Right atrium auricular region (tissue), 2 donors: ENCODE measurements at regions not wholly inside any gene's neighbourhood (a gene's known extent, or its start where the extent isn't known, plus 50 kb on each side); places are given as distances from the start of the nearest gene placed in this dataset.
"Not testable (repeated sequence)": the region's sequence is repeated elsewhere in the genome, so short reads cannot be mapped to it uniquely, and the experiment has no call there.

Experiments used
- DNase-seq: peaks from one replicate; pipeline ENCODE4 v3.0.0-alpha.2; 2019; ENCODE audit warnings: low spot score
- H3K27ac ChIP-seq, 2 donors: fragments of 200-600 bp; sonication (generic); 1 replicate in 1 of 2; 2 replicates in 1 of 2; pipeline ENCODE4 v1.5.1; 2016 to 2019
- H3K27me3 ChIP-seq, 2 donors: fragments of 200-600 bp; sonication (generic); one replicate each; pipeline versions ENCODE4 v1.5.1 to v1.6.0; 2017 to 2019
- H3K36me3 ChIP-seq: fragments of 200-600 bp; sonication (generic); one replicate; pipeline ENCODE4 v1.5.1; 2016
- H3K4me1 ChIP-seq, 2 donors: fragments of 200-600 bp; sonication (generic); one replicate each; pipeline versions ENCODE4 v1.5.1 to v1.6.0; 2017 to 2019
- H3K4me3 ChIP-seq, 2 donors: fragments of 200-600 bp; sonication (generic); 1 replicate in 1 of 2; 2 replicates in 1 of 2; pipeline ENCODE4 v1.5.1; 2017 to 2019; ENCODE audit warnings: mild to moderate bottlenecking in 1 of 2, moderate library complexity in 1 of 2
- H3K9me3 ChIP-seq, 2 donors: fragments of 200-600 bp; sonication (generic); one replicate each; pipeline ENCODE4 v1.5.1; 2019
- TF ChIP-seq, protein P1 (sequence below), 2 donors: fragments of 200-600 bp; sonication (generic); IDR thresholded peaks; one replicate each; pipeline ENCODE4 v1.5.1; 2019; ENCODE audit warnings: antibody characterized with exemption in 2 of 2

DNA sequence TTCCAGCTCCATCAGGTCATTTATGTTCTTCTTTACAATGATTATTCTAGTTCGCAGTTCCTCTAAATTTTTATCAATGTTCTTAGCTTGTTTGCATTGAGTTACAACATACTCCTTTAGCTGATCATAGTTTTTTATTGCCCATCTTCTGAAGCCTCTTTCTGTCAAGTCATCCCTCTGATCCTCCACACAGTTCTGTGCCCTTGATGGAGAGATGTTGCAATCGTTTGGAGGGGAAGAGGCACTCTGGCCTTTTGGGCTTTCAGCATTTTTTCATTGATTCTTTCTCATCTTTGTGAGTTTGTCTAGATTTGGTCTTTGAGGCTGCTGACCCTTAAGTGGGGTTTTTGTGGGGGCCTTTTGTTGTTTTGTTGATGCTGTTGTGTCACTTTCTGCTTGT is 234.6 kb upstream of the CBLB start:
- no peaks in the 10 kb centered on the region for H3K36me3 ChIP-seq
- peaks cover 0 to 17% of the 10 kb centered on the region in 2 donors for H3K9me3 ChIP-seq
- H3K4me1 ChIP-seq, result no peaks in the 10 kb centered on the region
- H3K27ac ChIP-seq, result no peak overlapping the region
- H3K4me3 ChIP-seq, result no peak overlapping the region
- no peak for DNase-seq
- no peaks in the 10 kb centered on the region for H3K27me3 ChIP-seq
- TF ChIP-seq, protein P1, sequence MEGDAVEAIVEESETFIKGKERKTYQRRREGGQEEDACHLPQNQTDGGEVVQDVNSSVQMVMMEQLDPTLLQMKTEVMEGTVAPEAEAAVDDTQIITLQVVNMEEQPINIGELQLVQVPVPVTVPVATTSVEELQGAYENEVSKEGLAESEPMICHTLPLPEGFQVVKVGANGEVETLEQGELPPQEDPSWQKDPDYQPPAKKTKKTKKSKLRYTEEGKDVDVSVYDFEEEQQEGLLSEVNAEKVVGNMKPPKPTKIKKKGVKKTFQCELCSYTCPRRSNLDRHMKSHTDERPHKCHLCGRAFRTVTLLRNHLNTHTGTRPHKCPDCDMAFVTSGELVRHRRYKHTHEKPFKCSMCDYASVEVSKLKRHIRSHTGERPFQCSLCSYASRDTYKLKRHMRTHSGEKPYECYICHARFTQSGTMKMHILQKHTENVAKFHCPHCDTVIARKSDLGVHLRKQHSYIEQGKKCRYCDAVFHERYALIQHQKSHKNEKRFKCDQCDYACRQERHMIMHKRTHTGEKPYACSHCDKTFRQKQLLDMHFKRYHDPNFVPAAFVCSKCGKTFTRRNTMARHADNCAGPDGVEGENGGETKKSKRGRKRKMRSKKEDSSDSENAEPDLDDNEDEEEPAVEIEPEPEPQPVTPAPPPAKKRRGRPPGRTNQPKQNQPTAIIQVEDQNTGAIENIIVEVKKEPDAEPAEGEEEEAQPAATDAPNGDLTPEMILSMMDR (IDR thresholded peaks at IDR 0.05), result no peak

DNA sequence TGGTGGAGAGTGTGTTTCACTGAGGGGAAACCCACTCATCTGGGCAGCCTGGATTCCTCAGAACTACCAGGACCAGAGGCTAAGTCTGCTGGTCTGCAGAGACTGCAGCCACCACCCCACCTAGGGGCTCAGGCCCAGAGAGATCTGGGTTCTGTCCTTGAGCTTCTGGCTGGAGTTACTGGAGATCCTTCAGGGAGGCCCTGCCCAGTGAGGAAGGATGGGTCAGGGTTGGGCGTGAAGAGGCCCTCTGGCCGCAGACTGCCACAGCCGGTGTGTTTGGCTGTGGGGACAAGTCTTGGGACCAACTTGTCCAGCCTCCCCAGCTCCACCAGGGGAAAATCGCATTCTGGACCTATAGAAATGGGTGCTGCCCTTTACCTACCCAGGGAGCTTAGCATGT is 235.3 kb upstream of the CBLB start:
- Histone ChIP-seq H3K9me3 (peaks cover 0 to 17% of the 10 kb centered on the region in 2 donors), H3K4me3 (no peak overlapping the region), H3K27me3 (no peaks in the 10 kb centered on the region), H3K4me1 (no peaks in the 10 kb centered on the region), H3K27ac (no peak overlapping the region), H3K36me3 (no peaks in the 10 kb centered on the region)
- TF ChIP-seq, protein P1 (IDR thresholded peaks at IDR 0.05), result no peak
- DNase-seq, result no peak

DNA sequence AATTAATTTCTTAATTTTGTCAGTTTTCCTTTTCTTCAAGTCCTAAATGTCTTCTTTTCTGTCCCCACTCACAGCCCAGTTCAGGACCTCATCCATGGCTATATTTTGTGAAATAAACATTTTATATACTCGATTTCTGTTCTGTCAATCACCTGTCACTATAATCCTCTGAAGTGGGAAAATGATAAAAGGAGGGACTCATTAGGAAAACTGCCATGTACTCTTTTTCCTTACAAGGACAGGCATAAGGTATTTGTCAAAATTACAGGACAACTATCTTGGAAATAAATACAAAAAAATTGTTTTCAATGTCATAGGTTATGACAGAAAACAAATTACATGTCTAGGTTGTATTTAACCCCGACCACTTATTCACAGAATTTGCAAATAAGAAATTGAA is 240.1 kb upstream of the CBLB start:
- H3K27ac ChIP-seq, result no peak overlapping the region
- H3K36me3 ChIP-seq, result no peaks in the 10 kb centered on the region
- DNase-seq, result no peak
- H3K9me3 ChIP-seq, result no peaks in the 10 kb centered on the region
- no peaks in the 10 kb centered on the region for H3K27me3 ChIP-seq
- H3K4me1 ChIP-seq, result no peaks in the 10 kb centered on the region
- H3K4me3 ChIP-seq, result no peak overlapping the region
- TF ChIP-seq, protein P1 (IDR thresholded peaks at IDR 0.05), result no peak

DNA sequence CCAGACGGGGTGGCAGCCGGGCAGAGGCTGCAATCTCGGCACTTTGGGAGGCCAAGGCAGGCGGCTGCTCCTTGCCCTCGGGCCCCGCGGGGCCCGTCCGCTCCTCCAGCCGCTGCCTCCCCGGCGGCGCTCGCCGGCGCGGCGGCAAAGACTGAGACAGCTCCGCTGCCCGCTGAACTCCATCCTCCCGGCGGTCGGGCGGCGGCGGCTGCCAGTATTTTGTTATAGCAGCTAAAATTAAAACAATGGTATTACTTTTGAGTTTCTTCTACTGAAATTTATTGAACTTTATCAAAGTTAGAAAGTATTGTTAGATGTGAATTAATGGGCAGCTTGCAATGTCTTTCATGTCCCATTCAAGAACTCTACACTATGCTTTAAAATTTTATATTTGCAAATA is 243.7 kb upstream of the CBLB start:
- not testable (repeated sequence) for H3K4me3 ChIP-seq, H3K36me3 ChIP-seq, H3K4me1 ChIP-seq, H3K27me3 ChIP-seq, H3K9me3 ChIP-seq, H3K27ac ChIP-seq, DNase-seq

DNA sequence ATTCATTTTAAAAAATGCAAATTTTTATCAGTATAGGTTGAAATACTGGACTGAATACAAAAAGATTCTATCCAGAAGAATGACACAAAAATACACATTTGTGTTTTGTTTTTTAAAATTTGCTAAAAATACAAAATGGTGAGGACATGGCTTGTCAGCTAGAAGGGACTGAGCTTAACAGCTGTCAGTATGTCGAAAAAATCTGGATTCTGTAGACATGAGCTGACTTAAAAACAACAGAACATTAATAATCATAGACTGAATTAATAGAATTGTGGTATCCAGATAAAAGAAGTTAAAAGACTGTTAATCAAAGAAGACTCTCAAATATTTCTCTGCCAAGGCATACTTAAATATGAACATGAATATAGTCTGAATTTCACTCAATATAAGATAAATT is 244.9 kb upstream of the CBLB start:
- H3K36me3 ChIP-seq, result no peaks in the 10 kb centered on the region
- H3K9me3 ChIP-seq, result no peaks in the 10 kb centered on the region
- H3K4me1 ChIP-seq, result no peaks in the 10 kb centered on the region
- TF ChIP-seq, protein P1 (IDR thresholded peaks at IDR 0.05), result no peak
- no peak overlapping the region for H3K27ac ChIP-seq
- no peak for DNase-seq
- no peak overlapping the region for H3K4me3 ChIP-seq
- no peaks in the 10 kb centered on the region for H3K27me3 ChIP-seq

DNA sequence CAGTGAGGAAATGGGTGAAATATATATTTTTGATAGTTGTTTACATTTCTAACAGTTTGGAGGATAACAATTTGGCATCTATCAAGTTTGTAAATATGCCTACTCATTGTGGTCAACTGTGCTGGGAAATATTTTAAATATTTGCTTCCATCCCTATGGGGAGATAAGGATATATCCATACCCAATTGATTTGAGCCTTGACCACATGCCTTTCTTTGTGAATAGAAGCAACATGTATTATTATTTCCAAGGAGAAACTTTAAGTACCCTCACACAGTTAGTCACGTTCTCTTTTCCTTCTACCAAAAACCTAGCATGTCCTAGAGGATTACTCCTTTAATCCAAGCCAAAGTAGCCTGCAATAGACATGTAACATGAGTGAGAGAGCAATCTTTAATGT is 245.4 kb upstream of the CBLB start:
- Histone ChIP-seq H3K4me1 (no peaks in the 10 kb centered on the region), H3K36me3 (no peaks in the 10 kb centered on the region), H3K9me3 (no peaks in the 10 kb centered on the region), H3K27me3 (no peaks in the 10 kb centered on the region), H3K4me3 (no peak overlapping the region), H3K27ac (no peak overlapping the region)
- no peak for DNase-seq
- TF ChIP-seq, protein P1 (IDR thresholded peaks at IDR 0.05), result no peak
